ENCODE measurements at regions not wholly inside any gene's neighbourhood (a gene's known extent, or its start where the extent isn't known, plus 50 kb on each side); places are given as distances from the start of the nearest gene placed in this dataset.
"Not testable (repeated sequence)": the region's sequence is repeated elsewhere in the genome, so short reads cannot be mapped to it uniquely, and the experiment has no call there.

- DNase-seq: no peak
Observed at GRCh38 chr7:131722371-131722770, 165.9 kb upstream of the PODXL start.

DNA sequence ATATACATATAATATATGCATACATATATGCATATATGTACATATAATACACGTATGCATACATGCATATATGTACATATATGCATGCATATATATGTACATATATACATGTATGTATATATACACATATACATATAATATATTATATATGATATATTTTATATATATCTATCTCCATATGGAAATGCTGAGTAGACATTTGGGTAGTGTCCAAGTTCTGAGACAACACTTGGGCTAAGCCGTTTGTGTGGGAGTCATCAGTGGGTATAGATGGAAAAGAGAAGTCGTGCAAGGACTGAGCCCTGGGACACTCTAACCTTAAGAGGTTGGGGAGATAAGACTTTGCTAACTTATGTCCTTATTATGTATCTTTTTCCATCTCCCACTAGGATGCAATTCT lies 165.2 kb upstream of the PODXL start:
- no peak for DNase-seq

DNA sequence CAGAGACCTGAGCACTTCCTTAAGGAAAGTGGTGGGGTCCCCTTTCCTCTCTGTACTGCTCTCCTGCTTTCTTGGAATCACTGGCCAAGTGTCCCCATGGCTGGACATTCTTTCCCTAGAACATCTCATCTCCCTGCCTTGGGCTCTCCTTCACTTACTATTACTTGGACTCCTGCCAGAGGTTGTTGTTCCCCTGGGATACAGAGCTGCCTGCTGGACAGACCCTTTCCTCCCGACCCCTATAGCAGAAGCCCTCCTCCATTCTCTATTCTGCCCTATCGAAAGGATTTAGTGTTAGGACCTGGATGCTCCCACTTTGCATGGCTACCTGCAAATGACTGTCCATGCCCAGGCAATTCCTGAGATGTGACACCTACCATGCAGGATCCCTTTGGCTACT lies 164.3 kb upstream of the PODXL start:
- no peak for DNase-seq

DNA sequence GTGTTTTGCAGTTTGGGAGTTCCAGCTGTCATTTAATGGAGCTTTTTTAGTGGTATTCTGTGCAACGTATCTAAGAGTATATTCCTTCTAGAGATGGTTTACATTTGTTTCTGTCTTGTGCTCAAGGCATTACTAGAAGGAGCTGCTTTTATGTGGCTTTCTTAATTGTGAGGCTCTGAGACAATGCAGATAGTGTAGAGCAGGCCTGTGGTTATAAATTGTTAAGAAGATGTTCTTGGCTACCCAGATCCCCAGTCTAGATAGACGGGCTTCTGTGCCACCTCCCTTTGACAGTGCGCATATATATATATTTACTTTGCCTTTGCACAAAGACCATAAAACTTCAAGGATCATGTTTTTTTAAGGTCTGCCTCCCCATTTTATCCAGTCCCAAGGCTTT lies 160.8 kb upstream of the PODXL start:
- DNase-seq: no peak

GRCh38 chr7:131699323-131699722 lies 142.9 kb upstream of the PODXL start:
- DNase-seq: no peak

- DNase-seq: peak; percentile 48
Observed at GRCh38 chr7:131692131-131692960, 135.9 kb upstream of the PODXL start.

DNA sequence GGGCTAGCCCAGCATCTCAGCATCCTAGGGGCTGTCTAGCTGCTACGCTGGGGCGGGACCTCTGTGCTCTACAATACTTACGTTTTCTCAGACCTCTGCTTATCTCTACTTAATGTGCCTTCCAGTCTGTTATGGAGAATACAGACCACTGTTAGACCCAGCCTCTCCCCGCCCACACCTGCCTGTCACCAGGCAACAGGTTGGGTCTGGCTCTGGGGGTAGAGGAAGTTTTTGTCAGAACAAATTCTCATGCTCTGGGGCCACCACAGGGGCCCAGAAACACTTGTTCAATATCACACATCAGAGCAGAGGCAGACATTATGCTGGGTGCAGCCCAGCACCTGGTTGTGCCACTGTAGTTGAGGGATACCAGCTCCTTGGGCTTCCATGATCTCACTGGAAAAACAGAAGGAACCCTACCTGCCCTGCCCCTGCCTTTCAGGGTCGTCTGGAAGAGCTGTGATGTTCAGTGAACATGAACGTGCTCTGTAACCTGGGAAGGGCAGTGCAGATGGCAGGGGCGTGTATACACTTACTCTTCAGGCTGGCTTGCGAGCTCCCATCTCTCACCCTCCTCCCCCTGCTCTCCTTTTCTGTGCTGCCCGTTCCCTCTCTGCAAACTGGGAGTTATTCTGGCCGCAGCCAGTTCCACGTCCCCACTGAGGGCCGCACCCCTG lies 135.2 kb upstream of the PODXL start:
- DNase-seq: no peak

- no peak for DNase-seq
Observed at GRCh38 chr7:131690441-131690840, 134.0 kb upstream of the PODXL start.

- DNase-seq: no peak
Observed at GRCh38 chr7:131689662-131690234, 133.3 kb upstream of the PODXL start.

GRCh38 chr7:131688738-131689661 lies 132.6 kb upstream of the PODXL start:
- DNase-seq: peak; percentile 43

DNA sequence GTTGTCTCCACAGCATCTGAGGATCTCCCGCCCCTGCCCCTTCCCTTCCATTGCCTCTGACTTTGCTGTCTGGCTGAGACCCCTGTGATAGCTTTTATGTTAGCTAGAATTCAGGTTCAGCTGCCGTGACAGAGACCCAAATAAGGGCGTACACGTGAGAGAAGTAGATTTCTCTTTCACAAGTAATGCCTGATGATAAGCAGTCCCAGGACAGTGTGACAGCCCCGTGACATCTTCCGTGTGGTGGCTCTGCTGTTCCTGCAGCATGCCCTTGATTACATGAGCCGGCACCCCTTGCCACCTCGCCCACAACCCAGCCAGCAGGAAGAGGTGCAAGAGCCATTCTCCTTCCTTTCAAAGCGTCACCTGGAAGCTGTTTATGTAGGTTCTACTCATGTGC lies 130.9 kb upstream of the PODXL start:
- no peak for DNase-seq

GRCh38 chr7:131686833-131687232 lies 130.4 kb upstream of the PODXL start:
- DNase-seq: no peak

GRCh38 chr7:131683536-131684125 lies 127.2 kb upstream of the PODXL start:
- DNase-seq: no peak

DNA sequence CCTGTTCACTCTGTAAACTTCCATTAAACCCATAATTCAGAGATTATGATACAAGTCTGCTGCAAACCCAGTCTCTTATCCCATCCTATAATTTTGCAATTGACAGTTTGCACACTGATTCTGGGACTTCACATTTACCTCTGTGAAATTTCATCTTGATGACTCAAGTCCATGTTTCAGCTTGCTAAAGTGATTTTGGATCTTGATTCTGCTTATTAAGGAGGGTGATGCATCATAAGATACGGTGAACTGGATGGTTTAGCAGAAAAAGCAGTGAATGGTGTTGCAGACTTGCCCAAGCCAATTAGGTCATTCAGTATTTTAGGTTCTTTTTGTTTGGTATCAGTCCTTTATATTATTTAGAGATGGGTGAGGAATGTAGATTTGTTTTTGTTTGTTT lies 125.5 kb upstream of the PODXL start:
- DNase-seq: no peak

DNA sequence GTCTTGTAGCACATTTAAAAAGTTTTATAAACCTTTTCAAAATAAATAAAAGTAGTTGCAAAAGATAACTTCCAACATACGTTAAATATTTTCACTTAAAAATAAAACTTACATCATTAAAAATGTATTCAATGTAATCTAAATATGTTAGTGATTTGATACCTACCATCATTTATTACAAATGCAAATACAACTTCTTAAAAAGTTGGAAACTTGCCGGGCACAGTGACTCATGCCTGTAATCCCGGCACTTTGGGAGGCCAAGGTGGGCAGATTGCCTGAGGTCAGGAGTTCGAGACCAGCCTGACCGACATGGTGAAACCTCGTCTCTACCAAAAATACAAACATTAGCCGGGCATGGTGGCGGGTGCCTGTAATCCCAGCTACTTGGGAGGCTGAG lies 122.6 kb upstream of the PODXL start:
- DNase-seq: not testable (repeated sequence)

DNA sequence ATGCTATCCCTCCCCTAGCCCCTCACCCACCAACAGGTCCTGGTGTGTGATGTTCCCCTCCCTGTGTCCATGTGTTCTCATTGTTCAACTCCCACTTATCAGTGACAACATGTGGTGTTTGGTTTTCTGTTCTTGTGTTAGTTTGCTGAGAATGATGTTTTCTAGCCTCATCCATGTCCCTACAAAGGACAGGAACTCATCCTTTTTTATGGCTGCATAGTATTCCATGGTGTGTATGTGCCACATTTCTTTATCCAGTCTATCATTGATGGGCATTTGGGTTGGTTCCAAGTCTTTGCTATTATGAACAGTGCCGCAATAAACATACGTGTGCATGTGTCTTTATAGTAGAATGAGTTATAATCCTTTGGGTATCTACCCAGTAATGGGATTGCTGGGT lies 120.4 kb upstream of the PODXL start:
- DNase-seq: not testable (repeated sequence)

- peak; percentile 37 for DNase-seq
Observed at GRCh38 chr7:131674131-131674530, 117.7 kb upstream of the PODXL start.

GRCh38 chr7:131673576-131673975 lies 117.1 kb upstream of the PODXL start:
- DNase-seq: no peak

DNA sequence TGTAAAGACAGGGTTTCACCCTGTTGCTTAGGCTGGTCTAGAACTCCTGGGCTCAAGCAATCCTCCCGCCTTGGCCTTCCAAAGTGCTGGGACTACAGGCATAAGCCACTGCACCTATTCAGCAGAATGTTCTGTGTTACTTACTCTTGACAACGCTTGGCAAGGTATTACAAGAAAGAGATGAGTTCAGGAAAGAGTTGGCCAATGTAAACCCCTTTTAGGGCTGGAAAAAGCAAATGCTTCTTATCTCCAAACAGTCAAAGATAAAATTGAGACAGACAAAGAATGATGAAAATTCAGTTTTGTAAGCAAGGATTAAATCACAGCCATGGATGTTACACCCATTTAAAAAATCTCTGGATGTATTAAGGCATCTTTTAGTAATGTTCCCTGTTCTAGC lies 114.0 kb upstream of the PODXL start:
- no peak for DNase-seq

DNA sequence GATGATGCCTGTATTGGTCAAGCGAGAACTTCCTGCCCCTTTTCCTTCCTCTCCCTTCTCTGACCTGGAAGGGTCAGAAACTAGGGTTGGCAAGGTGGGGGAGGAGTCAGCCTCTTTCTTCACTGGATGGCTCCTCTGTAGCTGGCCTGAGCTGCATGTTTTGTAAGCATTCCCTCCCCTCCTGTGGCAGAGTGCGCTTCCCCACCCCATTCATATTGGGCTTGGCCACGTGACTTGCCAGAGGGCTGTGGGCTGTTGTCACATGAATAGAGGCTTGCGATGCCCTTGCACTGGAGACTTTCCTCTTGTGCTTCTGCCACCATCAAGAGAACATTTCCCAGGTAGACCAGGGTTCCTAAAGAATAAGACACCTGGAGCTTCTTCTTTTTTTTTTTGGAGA lies 111.3 kb upstream of the PODXL start:
- no peak for DNase-seq

DNA sequence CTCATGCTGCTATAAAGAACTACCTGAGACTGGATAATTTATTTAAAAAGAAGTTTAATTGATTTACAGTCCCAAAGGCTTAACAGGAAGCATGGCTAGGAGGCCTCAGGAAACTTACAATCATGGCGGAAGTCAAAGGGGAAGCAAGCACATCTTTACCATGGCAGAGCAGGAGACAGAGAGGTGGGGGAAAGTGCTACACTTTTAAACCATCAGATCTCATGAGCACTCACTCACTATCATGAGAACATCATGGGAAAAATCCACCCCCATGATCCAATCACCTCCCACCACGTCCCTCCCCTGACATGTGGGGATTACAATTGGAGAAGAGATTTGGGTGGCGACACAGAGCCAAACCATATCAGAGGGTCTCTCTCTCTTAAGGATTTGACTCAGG lies 108.6 kb upstream of the PODXL start:
- DNase-seq: no peak

DNA sequence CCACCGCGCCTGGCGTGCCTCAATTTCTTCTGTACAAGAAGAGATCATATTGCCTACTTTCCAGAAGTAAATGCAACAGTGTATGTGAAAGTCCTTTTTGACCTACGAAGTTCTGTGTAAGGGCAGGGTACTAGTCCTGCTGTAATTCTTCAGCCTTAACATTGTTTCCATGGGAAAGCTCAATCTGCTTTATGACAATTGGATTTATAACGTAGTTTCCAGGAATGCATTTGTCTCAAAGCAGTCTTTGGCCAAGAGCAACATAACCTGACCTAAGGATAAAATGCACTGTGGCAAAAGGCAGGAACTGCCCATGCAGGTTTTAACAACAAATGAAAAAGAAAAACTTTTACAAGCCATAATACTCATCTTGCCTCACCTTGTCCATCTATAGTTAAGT lies 108.1 kb upstream of the PODXL start:
- DNase-seq: no peak

Data from DMS 273 treated with DMSO at 0.1 percent for 48 hours (cell line).